Type B pancreatic cell (in vitro differentiated cells): ENCODE measurements at regions not wholly inside any gene's neighbourhood (a gene's known extent, or its start where the extent isn't known, plus 50 kb on each side); places are given as distances from the start of the nearest gene placed in this dataset.

Experiments
- DNase-seq: peaks from one replicate; pipeline ENCODE4 v3.0.0; 2021; ENCODE audit warnings: mixed read lengths; ENCODE audit not compliant: unreplicated experiment; ENCODE audit errors: extremely low spot score
- H3K27ac Mint-ChIP-seq: 2 replicates; pipeline ENCODE4 v1.8.0; 2021; ENCODE audit warnings: mild to moderate bottlenecking, mixed read lengths
- H3K27me3 Mint-ChIP-seq: 2 replicates; pipeline ENCODE4 v1.8.0; 2021; ENCODE audit warnings: mixed read lengths
- H3K36me3 Mint-ChIP-seq: 2 replicates; pipeline ENCODE4 v1.8.0; 2021; ENCODE audit warnings: mixed read lengths
- H3K4me1 Mint-ChIP-seq: one replicate; pipeline ENCODE4 v1.8.0; 2021; ENCODE audit warnings: mixed read lengths; ENCODE audit not compliant: unreplicated experiment
- H3K4me3 Mint-ChIP-seq: 2 replicates; pipeline ENCODE4 v1.8.0; 2021; ENCODE audit warnings: mild to moderate bottlenecking, mixed read lengths
- H3K9me3 Mint-ChIP-seq: 2 replicates; pipeline ENCODE4 v1.8.0; 2021; ENCODE audit warnings: mixed read lengths
- CTCF ChIP-seq: fragments of 200-600 bp; sonication (generic); conservative IDR thresholded peaks from 2 replicates; pipeline ENCODE4 v1.5.0; 2021; ENCODE audit warnings: antibody characterized with exemption, mild to moderate bottlenecking

- no peaks in the 10 kb centered on the region for H3K4me1 Mint-ChIP-seq
- no peak overlapping the region for H3K27ac Mint-ChIP-seq
- DNase-seq = no peak
- no peaks in the 10 kb centered on the region for H3K27me3 Mint-ChIP-seq
- no peak for TF ChIP-seq CTCF
- no peaks in the 10 kb centered on the region for H3K9me3 Mint-ChIP-seq
- H3K36me3 Mint-ChIP-seq = no peaks in the 10 kb centered on the region
- no peak overlapping the region for H3K4me3 Mint-ChIP-seq
Observed at GRCh38 chr2:123086613-123087385, 938.3 kb upstream of the CNTNAP5 start.

DNA sequence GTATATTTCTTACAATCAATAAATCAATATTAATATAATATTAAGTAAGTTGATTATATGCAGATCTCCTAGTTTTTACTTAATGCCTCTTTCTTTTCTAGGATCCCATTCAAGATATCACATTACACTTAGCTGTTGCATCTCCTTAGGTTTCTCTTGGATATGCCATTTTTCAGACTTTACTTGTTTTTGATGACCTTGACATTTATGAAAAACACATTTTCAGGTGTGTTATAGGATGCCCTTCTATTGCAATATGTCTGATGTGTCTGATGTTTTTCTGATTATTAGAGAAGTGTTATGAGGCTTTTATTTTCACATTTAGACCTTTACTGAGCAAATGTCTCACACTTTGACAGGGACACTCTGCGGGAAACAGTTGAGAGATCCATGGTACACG lies 933.6 kb upstream of the CNTNAP5 start:
- Mint-ChIP-seq H3K4me3 (no peak overlapping the region), H3K4me1 (peaks cover 4% of the 10 kb centered on the region), H3K27me3 (no peaks in the 10 kb centered on the region), H3K27ac (no peak overlapping the region), H3K36me3 (no peaks in the 10 kb centered on the region), H3K9me3 (no peaks in the 10 kb centered on the region)
- no peak for TF ChIP-seq CTCF
- no peak for DNase-seq

DNA sequence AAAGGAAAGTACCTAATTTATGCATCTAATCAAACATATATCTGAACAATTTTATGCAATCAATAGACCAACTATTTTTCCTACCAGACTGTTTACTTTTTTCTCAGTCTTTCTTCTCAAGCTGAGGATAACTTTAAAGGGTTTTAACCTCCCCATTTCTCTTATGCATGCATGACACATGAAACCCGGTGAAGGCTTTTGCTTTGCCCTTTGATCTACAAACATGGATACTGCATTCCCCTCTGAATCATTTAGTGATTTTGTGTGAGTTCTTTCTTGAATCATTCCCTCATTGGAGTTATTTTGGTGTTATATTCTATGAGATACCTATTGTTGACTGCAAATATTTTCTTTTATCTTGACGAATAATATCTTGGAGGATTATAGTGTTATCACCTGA lies 931.9 kb upstream of the CNTNAP5 start:
- Mint-ChIP-seq H3K4me1 (peaks cover 5% of the 10 kb centered on the region), H3K27ac (no peak overlapping the region), H3K36me3 (no peaks in the 10 kb centered on the region), H3K9me3 (no peaks in the 10 kb centered on the region), H3K27me3 (no peaks in the 10 kb centered on the region), H3K4me3 (no peak overlapping the region)
- no peak for DNase-seq
- TF ChIP-seq CTCF = no peak

DNA sequence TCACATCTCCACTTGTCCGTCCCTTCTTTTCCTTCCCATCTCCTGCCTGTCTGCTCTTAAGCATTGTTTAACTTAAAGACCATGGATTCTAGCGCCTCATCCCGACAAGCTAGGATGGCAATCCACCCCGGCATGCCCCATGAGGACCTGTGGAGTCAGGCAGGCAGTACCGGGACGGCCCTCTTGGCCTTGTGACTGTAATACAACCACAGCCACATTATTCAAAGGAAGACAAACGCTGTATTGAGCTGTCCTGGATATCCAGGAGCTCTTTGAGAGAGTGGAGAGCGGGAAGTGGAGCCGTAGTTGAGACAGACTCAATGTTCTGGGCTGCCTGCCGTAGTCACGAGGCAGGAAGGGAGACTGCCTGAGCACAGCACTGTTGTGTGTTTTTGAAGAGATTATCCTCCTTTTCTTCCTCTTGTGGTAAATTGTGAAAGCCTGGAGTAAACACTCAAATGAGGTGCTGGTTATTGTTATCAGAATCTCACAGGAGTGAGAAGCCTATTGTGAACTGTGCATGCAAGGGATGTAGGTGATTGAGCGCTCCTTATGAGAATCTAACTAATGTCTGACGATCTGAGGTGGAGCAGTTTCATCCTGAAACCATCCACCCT lies 929.8 kb upstream of the CNTNAP5 start:
- H3K4me1 Mint-ChIP-seq = peaks cover 13% of the 10 kb centered on the region
- no peak overlapping the region for H3K4me3 Mint-ChIP-seq
- H3K36me3 Mint-ChIP-seq = no peaks in the 10 kb centered on the region
- no peak for DNase-seq
- H3K27ac Mint-ChIP-seq = no peak overlapping the region
- no peaks in the 10 kb centered on the region for H3K27me3 Mint-ChIP-seq
- no peaks in the 10 kb centered on the region for H3K9me3 Mint-ChIP-seq
- no peak for TF ChIP-seq CTCF

DNA sequence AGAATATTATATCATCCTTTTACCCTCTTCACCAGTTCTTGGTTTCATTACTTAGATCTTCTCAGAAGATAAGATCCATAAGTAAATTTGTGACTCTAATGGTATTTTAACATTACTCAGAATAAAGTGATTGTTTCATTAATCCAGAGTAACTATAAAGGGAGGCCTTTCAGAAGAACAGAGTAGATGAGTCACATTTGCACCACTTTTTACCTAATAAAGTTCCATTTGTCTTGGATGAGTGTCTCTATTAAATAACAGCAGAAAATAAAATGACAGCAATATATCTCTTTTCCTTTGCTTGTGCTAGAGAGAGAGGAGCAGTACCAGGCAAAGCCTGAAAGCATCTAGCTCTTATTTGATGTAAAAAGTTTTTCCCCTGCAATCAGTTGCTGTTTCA lies 926.5 kb upstream of the CNTNAP5 start:
- no peak overlapping the region for H3K27ac Mint-ChIP-seq
- DNase-seq = no peak

More for the DNA sequence above, 926.5 kb upstream of the CNTNAP5 start:
- peaks cover 10% of the 10 kb centered on the region for H3K4me1 Mint-ChIP-seq
- H3K27me3 Mint-ChIP-seq = no peaks in the 10 kb centered on the region
- TF ChIP-seq CTCF = no peak
- no peaks in the 10 kb centered on the region for H3K36me3 Mint-ChIP-seq
- H3K9me3 Mint-ChIP-seq = no peaks in the 10 kb centered on the region
- H3K4me3 Mint-ChIP-seq = no peak overlapping the region
